ENCODE measurements at regions not wholly inside any gene's neighbourhood (a gene's known extent, or its start where the extent isn't known, plus 50 kb on each side); places are given as distances from the start of the nearest gene placed in this dataset.

GRCh38 chr14:104278214-104278534, 139.8 kb downstream of the KIF26A start:
- no peak for DNase-seq

GRCh38 chr14:104280085-104280901, 141.9 kb downstream of the KIF26A start:
- DNase-seq, result no peak

- no peak for DNase-seq
Measured at GRCh38 chr14:104280902-104281767, 142.7 kb downstream of the KIF26A start.

GRCh38 chr14:104281768-104282301, 143.4 kb downstream of the KIF26A start:
- DNase-seq, result no peak

GRCh38 chr14:104282332-104283196, 144.2 kb downstream of the KIF26A start:
- no peak for DNase-seq

GRCh38 chr14:104283197-104284106, 145.1 kb downstream of the KIF26A start:
- DNase-seq, result no peak

- DNase-seq, result no peak
Measured at GRCh38 chr14:104284107-104284592, 145.8 kb downstream of the KIF26A start.

GRCh38 chr14:104284636-104285507, 146.5 kb downstream of the KIF26A start:
- no peak for DNase-seq

- DNase-seq, result no peak
Measured at GRCh38 chr14:104285508-104285840, 147.1 kb downstream of the KIF26A start.

- DNase-seq, result no peak
Measured at GRCh38 chr14:104286086-104286485, 147.7 kb downstream of the KIF26A start.

GRCh38 chr14:104286496-104286895, 148.1 kb downstream of the KIF26A start:
- DNase-seq, result no peak

- no peak for DNase-seq
Measured at GRCh38 chr14:104287301-104288009, 149.1 kb downstream of the KIF26A start.

GRCh38 chr14:104288272-104288671, 149.9 kb downstream of the KIF26A start:
- DNase-seq, result no peak

GRCh38 chr14:104289507-104289906, 151.1 kb downstream of the KIF26A start:
- no peak for DNase-seq

GRCh38 chr14:104290058-104290667, 151.8 kb downstream of the KIF26A start:
- DNase-seq, result no peak

- DNase-seq, result no peak
Measured at GRCh38 chr14:104290756-104291122, 152.4 kb downstream of the KIF26A start.

- DNase-seq, result no peak
Measured at GRCh38 chr14:104291123-104292000, 153.0 kb downstream of the KIF26A start.

Data from AML-193 (cell line).